Amniotic epithelial cell (primary cell): ENCODE measurements at regions not wholly inside any gene's neighbourhood (a gene's known extent, or its start where the extent isn't known, plus 50 kb on each side); places are given as distances from the start of the nearest gene placed in this dataset.
"Not testable (repeated sequence)": the region's sequence is repeated elsewhere in the genome, so short reads cannot be mapped to it uniquely, and the experiment has no call there.

Source experiments
- DNase-seq: peaks from one replicate; pipeline ENCODE4 v3.0.0-alpha.2; 2010; ENCODE audit warnings: low read depth

DNA sequence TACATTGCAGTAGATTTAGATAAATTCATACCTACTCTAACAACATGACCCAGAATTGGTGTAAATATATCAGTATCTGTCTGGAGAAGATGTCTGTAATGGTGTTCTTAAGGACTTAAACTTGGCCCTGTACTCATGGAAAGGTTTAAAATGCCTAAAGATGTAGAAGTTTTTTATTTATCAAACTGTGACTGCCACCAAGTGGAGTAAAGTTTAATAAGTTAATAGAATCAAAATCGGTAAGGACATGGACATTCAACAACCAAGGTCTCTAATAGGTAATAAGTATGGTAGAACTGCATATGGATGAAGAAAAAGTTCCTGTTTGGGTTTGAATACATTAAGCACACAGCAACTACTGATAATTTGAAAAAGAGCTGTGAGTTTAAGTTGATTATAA is 474.0 kb upstream of the NDST3 start:
- peak; percentile 51 for DNase-seq

- DNase-seq, result no peak
Measured at GRCh38 chr4:117574085-117574484, 460.2 kb upstream of the NDST3 start.

- no peak for DNase-seq
Measured at GRCh38 chr4:117575850-117576249, 458.4 kb upstream of the NDST3 start.

DNA sequence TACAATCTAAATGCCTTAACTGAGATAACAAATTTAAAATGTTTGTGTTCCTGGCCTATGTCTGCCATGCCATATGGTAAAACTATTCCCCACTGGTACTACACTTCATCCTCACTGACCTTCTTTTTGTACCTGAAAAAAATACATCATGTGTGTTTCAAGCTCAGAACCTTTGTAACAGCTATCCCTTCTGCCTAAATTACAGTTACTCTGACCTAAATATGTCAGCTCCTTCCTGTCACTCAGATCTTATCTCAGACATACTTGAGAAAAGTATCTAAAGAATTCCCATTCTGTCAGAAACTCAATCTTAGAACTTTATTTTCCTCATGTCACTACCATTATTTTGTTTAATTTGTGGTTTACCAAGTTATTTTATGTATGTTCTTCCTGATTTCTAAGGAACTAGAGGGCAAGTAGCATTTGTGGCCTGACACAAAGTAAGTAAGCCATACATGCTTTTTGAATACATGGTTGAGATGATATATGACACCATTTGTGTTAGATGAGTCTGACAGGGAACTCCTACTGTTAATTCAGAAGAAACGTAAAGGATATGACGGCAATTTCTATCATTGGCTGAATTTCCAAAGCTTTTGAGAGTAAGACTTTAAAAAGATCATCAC is 456.5 kb upstream of the NDST3 start:
- peak; percentile 78 for DNase-seq

- DNase-seq, result no peak
Measured at GRCh38 chr4:117588771-117589170, 445.5 kb upstream of the NDST3 start.

DNA sequence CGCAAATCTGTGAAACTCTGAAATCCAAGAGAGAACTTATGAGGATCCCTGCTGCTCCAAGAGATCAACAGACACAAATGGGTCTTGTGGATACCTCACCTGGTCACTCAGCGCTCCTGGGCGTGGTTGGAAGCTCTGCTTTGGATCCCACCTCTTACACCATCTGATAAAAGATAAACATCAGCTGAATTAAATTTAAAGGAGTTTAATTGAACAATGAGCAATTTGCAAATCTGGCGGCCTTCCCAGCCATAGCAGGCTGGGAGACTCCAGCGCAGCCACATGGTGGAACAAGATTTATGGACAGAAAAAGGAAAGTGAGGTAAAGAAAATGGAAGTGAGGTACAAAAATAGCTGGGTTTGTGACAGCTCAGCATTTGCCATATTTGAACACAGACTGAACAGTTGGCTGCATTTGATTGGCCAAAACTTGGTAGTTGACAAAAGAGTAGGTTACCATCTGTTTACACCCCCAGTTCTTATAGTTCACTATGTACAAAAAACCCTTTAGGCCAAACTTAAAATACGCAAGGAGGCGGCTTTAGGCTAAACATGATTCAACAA is 437.3 kb upstream of the NDST3 start:
- DNase-seq, result no peak

DNA sequence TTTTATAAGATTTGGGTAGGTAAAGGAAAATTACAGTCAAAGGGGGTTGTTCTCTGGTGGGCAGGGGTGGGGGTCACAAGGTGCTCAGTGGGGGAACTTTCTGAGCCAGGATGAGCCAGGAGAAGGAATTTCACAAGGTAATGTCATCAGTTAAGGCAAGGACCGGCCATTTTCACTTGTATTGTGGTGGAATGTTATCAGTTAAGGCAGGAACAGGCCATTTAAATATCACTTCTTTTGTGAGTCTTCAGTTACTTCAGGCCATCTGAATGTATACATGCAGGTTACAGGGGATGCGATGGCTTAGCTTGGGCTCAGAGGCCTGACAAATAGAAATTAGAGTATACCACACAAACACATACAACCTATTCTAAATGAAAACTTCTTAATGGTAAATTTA is 434.9 kb upstream of the NDST3 start:
- DNase-seq, result not testable (repeated sequence)

- not testable (repeated sequence) for DNase-seq
Measured at GRCh38 chr4:117600936-117601335, 433.4 kb upstream of the NDST3 start.

DNA sequence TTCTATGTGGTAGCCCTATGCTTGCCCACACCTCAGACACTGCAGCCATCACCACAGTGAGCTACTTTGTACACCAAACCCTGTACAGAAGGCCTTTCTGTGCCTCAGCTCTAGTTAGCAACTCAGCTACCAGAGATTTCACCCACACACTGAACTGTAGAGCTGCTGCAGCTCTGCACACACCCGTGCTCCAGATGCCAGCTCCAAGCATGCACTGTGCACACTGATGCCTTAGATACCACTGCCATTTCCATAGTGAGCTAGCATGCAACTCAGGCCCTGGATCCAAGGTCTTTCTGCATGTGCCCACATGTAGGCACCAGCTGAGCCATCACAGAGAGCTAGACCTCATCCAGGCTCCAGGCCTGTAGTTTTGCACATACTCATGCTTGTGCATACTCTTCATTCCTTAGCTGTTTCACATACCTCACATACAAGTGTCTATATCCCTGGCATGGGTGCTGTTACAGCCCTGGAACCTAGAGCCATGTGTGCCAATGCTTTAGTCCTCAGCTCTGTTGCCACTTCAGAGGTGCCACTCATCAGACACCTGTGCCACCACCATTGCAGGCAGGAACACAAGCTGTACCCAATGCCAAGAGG is 423.5 kb upstream of the NDST3 start:
- no peak for DNase-seq

DNA sequence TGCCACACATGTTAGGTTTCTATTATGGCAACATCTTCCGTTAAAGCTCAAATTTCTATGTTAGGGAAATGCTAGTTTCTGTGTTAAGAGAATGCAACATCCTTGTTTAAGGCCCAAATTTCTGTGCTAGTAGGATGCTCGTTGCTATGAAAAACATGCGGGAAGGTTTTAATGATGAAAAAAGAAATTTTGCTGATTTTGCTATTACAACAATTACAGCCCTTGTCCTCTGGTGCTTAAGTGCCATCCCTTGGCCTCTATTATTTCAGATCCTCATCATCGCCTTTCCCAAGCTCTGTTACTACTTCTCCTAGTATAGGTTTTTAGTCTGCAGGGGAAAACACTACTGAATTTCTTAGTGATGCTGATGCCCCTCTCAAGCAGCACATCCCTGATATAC is 412.6 kb upstream of the NDST3 start:
- DNase-seq, result no peak

DNA sequence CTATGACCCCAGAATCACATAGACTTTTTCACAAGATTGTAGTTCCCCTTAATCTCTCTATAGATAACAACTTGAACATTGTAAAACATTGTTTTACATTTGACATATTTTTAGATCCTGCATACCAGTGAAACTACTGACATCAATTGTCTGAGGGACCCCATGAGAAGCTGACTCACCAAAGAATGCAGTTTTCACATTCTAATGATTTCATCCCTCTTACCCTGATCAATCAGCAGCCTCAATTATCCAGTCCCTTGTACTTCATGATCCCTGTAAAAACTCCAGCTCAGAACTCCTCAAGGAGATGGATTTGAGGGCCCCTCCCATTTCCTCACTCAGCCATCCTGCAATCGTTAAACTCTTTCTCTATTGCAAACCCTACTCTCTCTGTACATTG is 411.0 kb upstream of the NDST3 start:
- no peak for DNase-seq

GRCh38 chr4:117626664-117627063 is 407.6 kb upstream of the NDST3 start:
- DNase-seq, result no peak

DNA sequence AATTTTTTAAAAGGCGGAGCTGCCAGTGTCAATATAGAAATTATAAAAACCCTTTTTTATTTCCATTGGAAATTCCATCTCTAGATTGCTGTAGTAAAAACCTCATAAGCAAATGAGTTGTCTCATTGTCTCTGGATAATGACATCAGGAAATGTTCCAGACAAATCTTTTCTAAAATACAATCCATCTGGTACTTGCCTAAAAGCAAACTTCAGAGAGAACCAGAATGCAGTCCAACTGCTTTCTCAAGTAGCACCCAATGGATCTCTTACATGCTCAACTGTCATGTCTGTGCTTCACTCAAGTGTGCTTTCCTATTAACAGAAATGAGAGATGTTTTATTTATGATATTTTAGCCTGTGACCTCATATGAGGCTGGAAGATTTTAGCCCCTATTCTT is 399.6 kb upstream of the NDST3 start:
- DNase-seq, result no peak

GRCh38 chr4:117637347-117637746 is 396.9 kb upstream of the NDST3 start:
- no peak for DNase-seq

DNA sequence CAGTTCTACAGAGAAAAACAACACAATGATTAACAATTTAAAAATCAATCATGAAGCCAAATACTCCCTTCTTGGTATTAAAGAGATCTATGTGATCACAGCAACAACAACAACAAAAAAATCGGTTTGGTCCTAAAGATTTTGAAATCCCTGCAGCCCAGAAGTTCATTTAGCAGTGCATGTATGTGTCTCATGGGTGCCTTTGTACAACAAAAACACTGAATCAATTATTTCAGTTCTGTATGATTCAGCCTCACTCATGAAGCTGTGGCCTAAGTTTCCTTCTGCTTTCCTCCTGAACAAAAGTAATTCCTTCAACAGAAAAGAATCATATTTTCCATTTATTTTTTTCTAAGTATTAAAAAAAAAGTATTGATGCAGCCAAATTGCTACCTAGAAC is 393.4 kb upstream of the NDST3 start:
- no peak for DNase-seq

DNA sequence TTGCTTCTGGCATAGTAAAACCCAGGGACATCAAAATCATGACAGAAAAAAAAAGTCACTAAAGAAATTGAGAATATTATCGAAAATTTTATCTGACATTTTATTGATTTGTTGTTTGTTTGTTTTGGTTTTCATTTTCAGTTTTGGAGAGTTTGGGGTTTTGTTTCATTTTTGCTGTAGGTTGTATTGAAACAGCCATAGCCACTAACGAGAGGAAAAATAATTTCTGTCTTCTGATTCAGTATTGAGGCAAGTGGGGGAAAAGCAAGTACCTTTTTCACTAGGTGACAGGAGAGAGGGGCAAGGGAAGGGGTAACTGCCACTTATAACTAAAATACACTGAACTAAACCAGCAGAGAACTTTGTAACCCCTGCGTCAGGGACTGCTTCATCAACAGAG is 392.8 kb upstream of the NDST3 start:
- DNase-seq, result no peak

DNA sequence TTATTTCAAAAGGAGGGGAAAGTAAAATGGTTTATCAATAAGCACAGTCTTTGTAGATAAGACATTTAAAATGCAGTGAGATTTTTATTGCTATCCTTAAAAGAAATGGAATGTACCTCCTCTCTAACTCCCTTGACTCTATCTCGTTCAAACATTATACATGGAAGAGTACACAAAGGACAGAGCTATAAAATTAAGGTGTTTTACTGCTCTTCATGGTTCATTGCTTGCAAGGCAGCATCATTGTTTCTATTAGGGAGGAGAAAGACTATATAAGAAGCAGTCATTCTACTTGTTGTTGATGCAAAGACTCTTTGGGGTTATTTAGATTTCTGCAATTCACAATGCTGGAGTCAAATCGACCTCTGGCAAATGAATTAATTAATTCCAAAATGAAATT is 380.2 kb upstream of the NDST3 start:
- DNase-seq, result no peak

GRCh38 chr4:117660668-117661067 is 373.6 kb upstream of the NDST3 start:
- DNase-seq, result no peak

DNA sequence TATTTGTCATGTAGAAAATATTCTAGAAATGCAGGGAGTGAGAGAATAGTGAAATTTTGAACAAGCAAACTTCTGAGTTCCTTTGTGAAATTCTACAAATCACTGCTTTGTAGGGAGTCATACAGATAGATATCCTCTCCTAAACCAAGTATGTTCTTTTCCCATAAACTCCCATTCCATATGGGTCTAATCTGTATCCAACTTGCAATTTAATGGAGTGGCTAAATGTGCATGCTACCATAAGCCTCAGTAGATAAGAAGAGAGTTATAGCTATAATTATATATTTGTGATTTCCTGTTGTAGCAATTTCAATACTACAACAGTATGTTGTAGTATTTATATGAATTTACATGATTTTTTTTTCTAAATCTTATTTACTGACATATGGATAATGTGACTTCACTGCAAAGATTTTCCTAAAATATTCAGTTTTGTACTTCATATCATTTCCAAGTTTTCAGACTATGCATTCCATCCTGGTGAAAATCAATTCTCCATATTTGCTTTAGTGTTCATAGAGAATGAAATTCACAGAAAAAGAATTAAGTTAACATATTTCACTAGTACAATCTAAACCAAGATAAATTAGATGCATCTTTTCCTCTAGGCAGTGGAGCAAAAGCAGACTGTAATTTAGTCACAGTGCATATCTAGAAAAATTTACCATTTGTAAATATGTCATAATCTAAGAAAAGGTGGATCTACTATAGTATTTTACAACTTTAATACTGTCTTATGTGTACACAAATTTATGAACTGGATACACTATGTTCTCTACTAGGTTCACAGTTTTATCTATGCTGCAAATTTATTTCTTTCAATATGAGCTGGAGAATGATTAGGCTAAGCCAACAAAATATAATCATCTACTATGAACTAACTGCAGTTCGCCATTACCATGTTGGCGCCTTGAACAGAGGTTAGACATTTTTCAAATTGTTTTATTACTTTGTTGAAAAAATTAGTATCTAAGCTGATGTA is 372.9 kb upstream of the NDST3 start:
- no peak for DNase-seq

DNA sequence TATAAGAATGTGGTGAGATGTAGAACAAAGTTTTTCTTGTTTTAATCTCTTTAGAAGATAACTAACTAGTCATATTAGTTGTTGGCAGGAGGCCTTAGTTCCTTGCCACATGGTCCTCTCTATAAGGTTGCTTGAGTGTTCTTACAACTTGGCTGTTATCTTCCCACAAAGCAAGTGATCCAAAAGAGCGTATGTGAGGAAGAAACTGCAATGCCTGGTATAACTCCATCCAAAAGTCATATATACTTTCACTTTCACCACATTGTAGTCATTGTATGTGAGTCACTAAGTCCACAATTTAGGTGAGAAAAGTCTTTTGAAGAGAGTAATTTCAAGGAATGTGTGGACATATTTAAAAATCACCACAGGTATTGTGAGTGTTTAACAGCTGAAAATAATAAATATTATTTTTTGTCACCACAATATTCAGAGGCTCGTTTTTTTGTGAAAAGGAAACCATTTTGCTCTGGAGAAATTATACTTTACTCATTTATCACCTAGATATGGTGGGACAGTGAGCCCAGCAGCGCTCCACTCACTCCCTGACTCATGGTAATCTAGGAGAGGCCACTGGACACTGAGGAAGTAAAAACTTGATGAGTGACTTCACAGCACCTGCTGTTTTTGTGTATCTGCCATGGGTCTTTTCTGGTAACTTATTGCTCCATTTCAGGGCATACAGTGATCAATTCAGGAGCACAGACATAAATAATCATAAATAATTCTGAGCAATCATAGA is 369.4 kb upstream of the NDST3 start:
- DNase-seq, result peak; percentile 70

DNA sequence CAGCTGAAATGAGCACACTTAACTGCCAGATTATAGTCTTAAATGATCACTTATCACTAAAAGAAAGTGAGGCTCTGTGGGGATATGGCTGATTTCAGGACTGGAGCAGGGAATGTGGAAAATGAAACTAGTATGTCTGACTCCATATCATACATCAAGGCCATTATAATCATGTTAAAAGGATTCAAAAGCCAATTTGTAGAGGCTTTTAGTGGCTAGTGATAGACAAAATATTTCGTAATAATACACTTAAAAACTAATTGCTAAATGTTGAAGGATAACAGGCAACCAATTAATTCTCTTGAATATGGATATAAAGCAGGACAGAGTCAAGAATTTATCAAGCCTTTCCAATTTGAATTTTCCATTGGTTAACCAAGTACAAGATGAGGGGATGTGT is 358.1 kb upstream of the NDST3 start:
- DNase-seq, result no peak

- DNase-seq, result no peak
Measured at GRCh38 chr4:117678861-117679260, 355.4 kb upstream of the NDST3 start.
